Smooth muscle cell (in vitro differentiated cells): ENCODE measurements at regions not wholly inside any gene's neighbourhood (a gene's known extent, or its start where the extent isn't known, plus 50 kb on each side); places are given as distances from the start of the nearest gene placed in this dataset.

ENCODE experiments used
- DNase-seq: peaks from one replicate; lab custom pipeline; 2025; ENCODE audit not compliant: unreplicated experiment; lab: John Stamatoyannopoulos, UW
- H2AFZ ChIP-seq: fragments of 200-600 bp; sonication (generic); 2 replicates; pipeline ENCODE4 v1.6.0; 2016; ENCODE audit warnings: antibody characterized with exemption, low read depth, mild to moderate bottlenecking
- H3F3A ChIP-seq: fragments of 200-600 bp; sonication (generic); 2 replicates; pipeline ENCODE4 v1.6.0; 2017; ENCODE audit warnings: antibody characterized with exemption, low read depth
- H3K27ac ChIP-seq: fragments of 200-600 bp; sonication (generic); 2 replicates; pipeline ENCODE4 v1.5.1; 2016; ENCODE audit warnings: low read depth, mild to moderate bottlenecking
- H3K27me3 ChIP-seq: fragments of 200-600 bp; sonication (generic); 2 replicates; pipeline ENCODE4 v1.6.1; 2016; ENCODE audit warnings: low read depth, mild to moderate bottlenecking
- H3K36me3 ChIP-seq: fragments of 200-600 bp; sonication (generic); 2 replicates; pipeline ENCODE4 v1.5.1; 2016; ENCODE audit warnings: low read depth
- H3K4me1 ChIP-seq: fragments of 200-600 bp; sonication (generic); 2 replicates; pipeline ENCODE4 v1.5.1; 2016; ENCODE audit warnings: low read depth
- H3K4me2 ChIP-seq: fragments of 200-600 bp; sonication (generic); 2 replicates; pipeline ENCODE4 v1.6.0; 2016; ENCODE audit warnings: mild to moderate bottlenecking
- H3K4me3 ChIP-seq: fragments of 200-600 bp; sonication (generic); 2 replicates; pipeline ENCODE4 v1.5.1; 2016; ENCODE audit warnings: mild to moderate bottlenecking
- H3K79me2 ChIP-seq: fragments of 200-600 bp; sonication (generic); 2 replicates; pipeline ENCODE4 v1.6.0; 2016; ENCODE audit warnings: low read depth, mild to moderate bottlenecking
- H3K9ac ChIP-seq: fragments of 200-600 bp; sonication (generic); 2 replicates; pipeline ENCODE4 v1.6.0; 2016; ENCODE audit warnings: low read depth
- H3K9me3 ChIP-seq: fragments of 200-600 bp; sonication (generic); replicated peaks from 2 replicates; pipeline ENCODE4 v1.5.1; 2016; ENCODE audit warnings: low read depth
- H4K20me1 ChIP-seq: fragments of 200-600 bp; sonication (generic); 2 replicates; pipeline ENCODE4 v1.6.0; 2016; ENCODE audit warnings: low read depth
- WGBS: methylation state at CpG from one replicate; pipeline ENCODE4 v1.1.7; 2016; ENCODE audit warnings: low lambda C conversion rate; 5-methylcytosine and 5-hydroxymethylcytosine counted together
- TF ChIP-seq, protein P1 (sequence below): fragments of 200-600 bp; sonication (generic); IDR thresholded peaks from 2 replicates; pipeline ENCODE4 v1.5.1; 2017; ENCODE audit warnings: borderline replicate concordance, mild to moderate bottlenecking, antibody characterized with exemption; ENCODE audit not compliant: insufficient read depth, poor library complexity, severe bottlenecking

DNA sequence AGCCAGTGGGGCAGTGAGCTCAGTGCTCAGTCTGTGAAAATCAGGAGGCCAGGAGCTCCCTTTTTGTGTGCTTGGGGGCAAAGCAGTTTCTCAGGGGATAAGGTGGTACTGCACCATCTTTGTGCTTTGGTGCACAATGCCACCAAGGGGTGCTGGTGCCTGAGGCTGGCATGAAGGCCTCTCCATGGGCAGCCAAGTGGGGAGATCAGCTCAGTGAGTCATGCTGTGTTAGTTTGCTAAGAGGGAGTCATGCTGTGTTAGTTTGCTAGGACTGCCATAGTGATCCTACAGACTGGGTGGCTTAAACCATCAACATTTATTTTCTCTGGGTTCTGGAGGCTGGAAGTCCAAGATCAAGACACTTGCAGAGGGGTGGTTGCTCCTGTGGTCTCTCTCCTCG, 428.1 kb downstream of the PRDM2 start:
- Histone ChIP-seq H3K27ac (no peak overlapping the region), H3K27me3 (peaks cover 29% of the 10 kb centered on the region), H3K36me3 (no peaks in the 10 kb centered on the region), H3K4me3 (no peak overlapping the region), H3K4me1 (no peaks in the 10 kb centered on the region), H3F3A (no peaks in the 10 kb centered on the region), H3K4me2 (no peak overlapping the region), H3K9me3 (no peaks in the 10 kb centered on the region), H4K20me1 (no peaks in the 10 kb centered on the region), H2AFZ (no peak overlapping the region), H3K9ac (no peak overlapping the region), H3K79me2 (no peaks in the 10 kb centered on the region)
- 100% methylated on average over 1 of the region's 1 CpG for WGBS
- TF ChIP-seq, protein P1, sequence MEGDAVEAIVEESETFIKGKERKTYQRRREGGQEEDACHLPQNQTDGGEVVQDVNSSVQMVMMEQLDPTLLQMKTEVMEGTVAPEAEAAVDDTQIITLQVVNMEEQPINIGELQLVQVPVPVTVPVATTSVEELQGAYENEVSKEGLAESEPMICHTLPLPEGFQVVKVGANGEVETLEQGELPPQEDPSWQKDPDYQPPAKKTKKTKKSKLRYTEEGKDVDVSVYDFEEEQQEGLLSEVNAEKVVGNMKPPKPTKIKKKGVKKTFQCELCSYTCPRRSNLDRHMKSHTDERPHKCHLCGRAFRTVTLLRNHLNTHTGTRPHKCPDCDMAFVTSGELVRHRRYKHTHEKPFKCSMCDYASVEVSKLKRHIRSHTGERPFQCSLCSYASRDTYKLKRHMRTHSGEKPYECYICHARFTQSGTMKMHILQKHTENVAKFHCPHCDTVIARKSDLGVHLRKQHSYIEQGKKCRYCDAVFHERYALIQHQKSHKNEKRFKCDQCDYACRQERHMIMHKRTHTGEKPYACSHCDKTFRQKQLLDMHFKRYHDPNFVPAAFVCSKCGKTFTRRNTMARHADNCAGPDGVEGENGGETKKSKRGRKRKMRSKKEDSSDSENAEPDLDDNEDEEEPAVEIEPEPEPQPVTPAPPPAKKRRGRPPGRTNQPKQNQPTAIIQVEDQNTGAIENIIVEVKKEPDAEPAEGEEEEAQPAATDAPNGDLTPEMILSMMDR: no peak
- no peak for DNase-seq

DNA sequence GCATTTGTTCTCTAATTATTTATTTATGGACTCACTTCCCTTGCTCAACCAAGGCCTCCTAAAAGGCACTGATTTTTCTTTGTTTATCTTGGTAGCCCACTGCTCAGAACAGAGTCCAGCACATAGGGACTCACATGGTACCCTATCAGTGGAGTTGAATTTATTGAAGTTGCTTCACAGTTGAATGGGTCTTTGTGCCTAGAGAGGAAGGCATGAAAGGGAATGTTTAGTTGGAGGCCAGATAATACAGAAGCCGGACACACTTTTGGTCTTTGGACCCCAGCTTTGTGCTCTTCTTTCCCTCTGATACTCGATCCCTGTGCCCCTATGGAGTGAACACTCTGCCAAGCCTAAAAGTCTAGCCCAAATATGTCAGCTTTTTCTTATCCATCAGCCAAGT, 429.0 kb downstream of the PRDM2 start:
- no peaks in the 10 kb centered on the region for H3K79me2 ChIP-seq
- H3K9me3 ChIP-seq: no peaks in the 10 kb centered on the region
- no peak overlapping the region for H3K9ac ChIP-seq
- DNase-seq: no peak
- peaks cover 25% of the 10 kb centered on the region for H3K27me3 ChIP-seq
- H3K36me3 ChIP-seq: no peaks in the 10 kb centered on the region
- H3K4me1 ChIP-seq: no peaks in the 10 kb centered on the region
- H4K20me1 ChIP-seq: no peaks in the 10 kb centered on the region
- no peak overlapping the region for H2AFZ ChIP-seq
- no peaks in the 10 kb centered on the region for H3F3A ChIP-seq
- no peak overlapping the region for H3K4me2 ChIP-seq
- H3K4me3 ChIP-seq: no peak overlapping the region
- WGBS: 81% methylated on average over 2 of the region's 2 CpGs
- TF ChIP-seq, protein P1: no peak
- H3K27ac ChIP-seq: no peak overlapping the region

DNA sequence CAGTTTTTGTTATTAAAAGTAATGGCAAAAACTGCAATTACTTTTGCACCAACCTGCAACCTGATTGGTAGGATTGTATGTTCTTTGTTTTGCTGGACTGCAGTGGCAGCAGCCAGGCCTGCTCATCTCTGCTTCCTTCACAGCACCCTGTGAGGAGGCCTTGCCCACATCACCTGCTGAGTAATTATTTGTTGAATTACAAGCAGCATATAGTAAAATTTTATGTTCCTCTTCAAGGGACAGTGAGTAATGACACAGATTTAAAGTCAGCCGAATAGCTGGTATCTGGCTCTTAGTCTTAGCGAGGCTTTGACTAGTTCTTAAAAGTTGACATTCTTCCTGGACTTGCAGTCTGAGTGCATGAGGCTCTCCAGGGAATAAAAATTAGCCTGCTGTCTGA, 435.1 kb downstream of the PRDM2 start:
- Histone ChIP-seq H3K9me3 (no peaks in the 10 kb centered on the region), H4K20me1 (no peaks in the 10 kb centered on the region), H3K4me3 (no peak overlapping the region), H3K27ac (no peak overlapping the region), H3K4me1 (peaks cover 4% of the 10 kb centered on the region), H3K4me2 (no peak overlapping the region), H2AFZ (no peak overlapping the region), H3K27me3 (peaks cover 5% of the 10 kb centered on the region), H3F3A (no peaks in the 10 kb centered on the region), H3K9ac (no peak overlapping the region), H3K36me3 (no peaks in the 10 kb centered on the region), H3K79me2 (no peaks in the 10 kb centered on the region)
- WGBS: 62% methylated on average over 2 of the region's 2 CpGs
- TF ChIP-seq, protein P1: no peak
- no peak for DNase-seq

DNA sequence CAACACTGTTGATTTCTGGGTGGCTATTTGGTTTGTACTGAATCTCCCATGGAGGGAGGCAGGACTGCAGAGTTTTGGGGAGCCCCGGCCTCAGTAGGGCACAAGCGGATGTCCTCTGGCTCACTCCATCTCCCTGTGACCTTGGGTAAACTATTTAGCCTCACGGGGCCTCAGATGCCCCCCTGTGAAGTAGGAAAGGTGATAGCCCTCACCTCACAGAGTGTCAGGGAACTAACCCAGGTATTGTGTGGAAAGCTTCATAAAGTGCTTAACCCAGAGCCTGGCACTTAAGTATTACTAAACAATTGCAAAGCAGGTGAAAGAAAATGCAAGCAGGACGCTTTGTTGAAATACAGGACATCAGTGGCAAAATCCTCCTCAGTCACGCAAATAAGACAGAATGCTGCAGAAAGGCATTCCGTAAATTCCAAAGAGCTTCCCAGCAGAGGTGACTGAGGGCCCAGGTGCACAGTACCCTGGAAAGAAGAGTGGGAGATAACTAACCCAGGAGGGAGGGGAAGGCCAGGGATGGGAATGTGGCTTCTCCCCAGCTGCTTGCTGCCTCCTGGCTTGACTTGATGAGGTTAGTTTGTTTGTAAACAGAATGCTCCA, 436.3 kb downstream of the PRDM2 start:
- H3K27ac ChIP-seq: no peak overlapping the region
- H2AFZ ChIP-seq: no peak overlapping the region
- no peaks in the 10 kb centered on the region for H3K36me3 ChIP-seq
- H3K4me3 ChIP-seq: no peak overlapping the region
- H3F3A ChIP-seq: no peaks in the 10 kb centered on the region
- no peak for DNase-seq
- no peak overlapping the region for H3K4me2 ChIP-seq
- peaks cover 4% of the 10 kb centered on the region for H3K27me3 ChIP-seq
- WGBS: 49% methylated on average over 6 of the region's 6 CpGs
- no peaks in the 10 kb centered on the region for H3K9me3 ChIP-seq
- TF ChIP-seq, protein P1: no peak
- peaks cover 4% of the 10 kb centered on the region for H3K4me1 ChIP-seq
- H4K20me1 ChIP-seq: no peaks in the 10 kb centered on the region
- no peaks in the 10 kb centered on the region for H3K79me2 ChIP-seq
- no peak overlapping the region for H3K9ac ChIP-seq
